NCI-H446 treated with DMSO at 0.1 percent for 48 hours (cell line): ENCODE measurements at regions not wholly inside any gene's neighbourhood (a gene's known extent, or its start where the extent isn't known, plus 50 kb on each side); places are given as distances from the start of the nearest gene placed in this dataset.
"Not testable (repeated sequence)": the region's sequence is repeated elsewhere in the genome, so short reads cannot be mapped to it uniquely, and the experiment has no call there.

Experiments used
- DNase-seq: peaks from one replicate; lab custom pipeline; 2025; lab: John Stamatoyannopoulos, UW

- DNase-seq, result not testable (repeated sequence)
Observed at GRCh38 chr22:34834541-34834940, 231.4 kb upstream of the ISX start.

- no peak for DNase-seq
Observed at GRCh38 chr22:34841331-34841771, 224.6 kb upstream of the ISX start.

GRCh38 chr22:34841911-34842310 is 224.0 kb upstream of the ISX start:
- DNase-seq, result no peak

- DNase-seq, result no peak
Observed at GRCh38 chr22:34842630-34843029, 223.3 kb upstream of the ISX start.

GRCh38 chr22:34843743-34844142 is 222.2 kb upstream of the ISX start:
- DNase-seq, result not testable (repeated sequence)

- no peak for DNase-seq
Observed at GRCh38 chr22:34845391-34845790, 220.6 kb upstream of the ISX start.

GRCh38 chr22:34847072-34847471 is 218.9 kb upstream of the ISX start:
- DNase-seq, result no peak

GRCh38 chr22:34849965-34850364 is 216.0 kb upstream of the ISX start:
- DNase-seq, result no peak

GRCh38 chr22:34851918-34852662 is 213.9 kb upstream of the ISX start:
- DNase-seq, result no peak

- no peak for DNase-seq
Observed at GRCh38 chr22:34855471-34855870, 210.5 kb upstream of the ISX start.

- DNase-seq, result no peak
Observed at GRCh38 chr22:34858066-34858465, 207.9 kb upstream of the ISX start.

GRCh38 chr22:34861787-34862186 is 204.2 kb upstream of the ISX start:
- no peak for DNase-seq

GRCh38 chr22:34866081-34866480 is 199.9 kb upstream of the ISX start:
- no peak for DNase-seq

GRCh38 chr22:34866495-34867131 is 199.3 kb upstream of the ISX start:
- no peak for DNase-seq

- no peak for DNase-seq
Observed at GRCh38 chr22:34877506-34877905, 188.5 kb upstream of the ISX start.

- no peak for DNase-seq
Observed at GRCh38 chr22:34878171-34878570, 187.8 kb upstream of the ISX start.

- no peak for DNase-seq
Observed at GRCh38 chr22:34879001-34879400, 187.0 kb upstream of the ISX start.

- DNase-seq, result no peak
Observed at GRCh38 chr22:34880662-34881061, 185.3 kb upstream of the ISX start.

GRCh38 chr22:34881453-34881852 is 184.5 kb upstream of the ISX start:
- no peak for DNase-seq

- no peak for DNase-seq
Observed at GRCh38 chr22:34885852-34886251, 180.1 kb upstream of the ISX start.

GRCh38 chr22:34886391-34886790 is 179.6 kb upstream of the ISX start:
- DNase-seq, result no peak

GRCh38 chr22:34886812-34887211 is 179.1 kb upstream of the ISX start:
- DNase-seq, result no peak

- DNase-seq, result no peak
Observed at GRCh38 chr22:34897126-34897525, 168.8 kb upstream of the ISX start.

- no peak for DNase-seq
Observed at GRCh38 chr22:34902335-34902734, 163.6 kb upstream of the ISX start.
